ENCODE measurements at regions not wholly inside any gene's neighbourhood (a gene's known extent, or its start where the extent isn't known, plus 50 kb on each side); places are given as distances from the start of the nearest gene placed in this dataset.
A peak's percentile ranks its signal among the peaks of the same experiment; 100 is the strongest.

GRCh38 chr3:159082519-159082918, 280.7 kb downstream of the MFSD1 start:
- TF ChIP-seq YY1 (IDR thresholded peaks at IDR 0.05; ENCODE audit: low read depth) (0 out of 2 replicates have a peak, but pooled peaks have one; percentile 35), CTCF (IDR thresholded peaks at IDR 0.05) (no peak), EZH2phosphoT487 (IDR thresholded peaks at IDR 0.05; ENCODE audit: borderline replicate concordance, low read depth) (no peak)
